Smooth muscle cell (in vitro differentiated cells): ENCODE measurements at regions not wholly inside any gene's neighbourhood (a gene's known extent, or its start where the extent isn't known, plus 50 kb on each side); places are given as distances from the start of the nearest gene placed in this dataset.

Experiments
- DNase-seq: peaks from one replicate; lab custom pipeline; 2025; ENCODE audit not compliant: unreplicated experiment; lab: John Stamatoyannopoulos, UW
- H2AFZ ChIP-seq: fragments of 200-600 bp; sonication (generic); 2 replicates; pipeline ENCODE4 v1.6.0; 2016; ENCODE audit warnings: antibody characterized with exemption, low read depth, mild to moderate bottlenecking
- H3F3A ChIP-seq: fragments of 200-600 bp; sonication (generic); 2 replicates; pipeline ENCODE4 v1.6.0; 2017; ENCODE audit warnings: antibody characterized with exemption, low read depth
- H3K27ac ChIP-seq: fragments of 200-600 bp; sonication (generic); 2 replicates; pipeline ENCODE4 v1.5.1; 2016; ENCODE audit warnings: low read depth, mild to moderate bottlenecking
- H3K27me3 ChIP-seq: fragments of 200-600 bp; sonication (generic); 2 replicates; pipeline ENCODE4 v1.6.1; 2016; ENCODE audit warnings: low read depth, mild to moderate bottlenecking
- H3K36me3 ChIP-seq: fragments of 200-600 bp; sonication (generic); 2 replicates; pipeline ENCODE4 v1.5.1; 2016; ENCODE audit warnings: low read depth
- H3K4me1 ChIP-seq: fragments of 200-600 bp; sonication (generic); 2 replicates; pipeline ENCODE4 v1.5.1; 2016; ENCODE audit warnings: low read depth
- H3K4me2 ChIP-seq: fragments of 200-600 bp; sonication (generic); 2 replicates; pipeline ENCODE4 v1.6.0; 2016; ENCODE audit warnings: mild to moderate bottlenecking
- H3K4me3 ChIP-seq: fragments of 200-600 bp; sonication (generic); 2 replicates; pipeline ENCODE4 v1.5.1; 2016; ENCODE audit warnings: mild to moderate bottlenecking
- H3K79me2 ChIP-seq: fragments of 200-600 bp; sonication (generic); 2 replicates; pipeline ENCODE4 v1.6.0; 2016; ENCODE audit warnings: low read depth, mild to moderate bottlenecking
- H3K9ac ChIP-seq: fragments of 200-600 bp; sonication (generic); 2 replicates; pipeline ENCODE4 v1.6.0; 2016; ENCODE audit warnings: low read depth
- H3K9me3 ChIP-seq: fragments of 200-600 bp; sonication (generic); replicated peaks from 2 replicates; pipeline ENCODE4 v1.5.1; 2016; ENCODE audit warnings: low read depth
- H4K20me1 ChIP-seq: fragments of 200-600 bp; sonication (generic); 2 replicates; pipeline ENCODE4 v1.6.0; 2016; ENCODE audit warnings: low read depth
- CTCF ChIP-seq: fragments of 200-600 bp; sonication (generic); IDR thresholded peaks from 2 replicates; pipeline ENCODE4 v1.5.1; 2017; ENCODE audit warnings: borderline replicate concordance, mild to moderate bottlenecking, antibody characterized with exemption; ENCODE audit not compliant: insufficient read depth, poor library complexity, severe bottlenecking
- WGBS: methylation state at CpG from one replicate; pipeline ENCODE4 v1.1.7; 2016; ENCODE audit warnings: low lambda C conversion rate; 5-methylcytosine and 5-hydroxymethylcytosine counted together

- no peaks in the 10 kb centered on the region for H3F3A ChIP-seq
- H3K27ac ChIP-seq = no peak overlapping the region
- no peak overlapping the region for H3K9ac ChIP-seq
- WGBS = 2% methylated on average over 3 of the region's 3 CpGs
- H3K27me3 ChIP-seq = peaks cover 80% of the 10 kb centered on the region
- H3K4me1 ChIP-seq = no peaks in the 10 kb centered on the region
- H4K20me1 ChIP-seq = no peaks in the 10 kb centered on the region
- TF ChIP-seq CTCF = no peak
- no peak overlapping the region for H2AFZ ChIP-seq
- H3K79me2 ChIP-seq = no peaks in the 10 kb centered on the region
- no peak overlapping the region for H3K4me2 ChIP-seq
- DNase-seq = no peak
- H3K36me3 ChIP-seq = no peaks in the 10 kb centered on the region
- H3K4me3 ChIP-seq = no peak overlapping the region
- no peaks in the 10 kb centered on the region for H3K9me3 ChIP-seq
Measured at GRCh38 chr2:162967147-162967546, 128.6 kb upstream of the KCNH7 start.

DNA sequence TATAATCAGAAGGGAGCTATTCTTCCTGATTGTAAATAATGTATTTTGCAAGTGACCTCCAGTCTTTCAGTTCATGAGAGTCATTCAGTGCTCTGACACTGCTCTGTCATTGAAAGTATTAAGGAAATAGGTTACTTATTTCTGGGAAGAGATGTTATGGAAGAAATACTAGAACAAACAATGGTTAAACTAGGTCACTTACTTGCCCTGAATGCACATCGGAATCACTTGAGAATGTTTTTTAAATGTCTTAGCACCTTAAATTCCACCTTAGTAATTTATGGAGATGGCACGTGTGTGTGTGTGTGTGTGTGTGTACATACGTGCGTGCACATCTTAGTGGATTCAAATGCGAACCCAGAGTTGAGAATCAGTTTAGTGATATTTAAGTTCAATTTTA, 126.6 kb upstream of the KCNH7 start:
- Histone ChIP-seq H3K4me3 (no peak overlapping the region), H3K9me3 (no peaks in the 10 kb centered on the region), H3K4me2 (no peak overlapping the region), H3K4me1 (no peaks in the 10 kb centered on the region), H3K27me3 (peaks cover 61% of the 10 kb centered on the region), H3K9ac (no peak overlapping the region), H3K79me2 (no peaks in the 10 kb centered on the region), H3K27ac (no peak overlapping the region), H3F3A (no peaks in the 10 kb centered on the region), H4K20me1 (no peaks in the 10 kb centered on the region), H3K36me3 (no peaks in the 10 kb centered on the region), H2AFZ (no peak overlapping the region)
- no peak for TF ChIP-seq CTCF
- WGBS = 77% methylated on average over 5 of the region's 5 CpGs
- DNase-seq = no peak

DNA sequence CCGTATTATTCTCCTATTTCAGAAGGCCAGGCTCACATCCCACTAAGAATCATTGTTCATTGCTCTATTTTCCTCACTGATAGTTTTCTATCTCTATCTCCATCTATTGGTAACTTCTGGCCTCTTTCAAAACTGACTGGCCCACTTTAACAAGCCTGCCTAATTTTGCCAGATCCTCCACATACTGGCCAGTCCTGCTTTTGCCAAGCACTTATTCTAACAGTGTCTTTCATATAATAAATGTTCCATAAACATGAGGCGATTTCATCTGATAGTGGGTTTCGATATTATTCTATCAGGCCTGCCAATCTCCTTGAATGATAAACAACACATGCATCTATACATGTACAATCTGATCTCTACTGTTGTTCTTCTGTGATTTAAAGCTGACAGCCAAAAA, 125.9 kb upstream of the KCNH7 start:
- 84% methylated on average over 3 of the region's 3 CpGs for WGBS
- H3K27ac ChIP-seq = no peak overlapping the region
- H3K27me3 ChIP-seq = peaks cover 58% of the 10 kb centered on the region
- TF ChIP-seq CTCF = no peak
- no peak overlapping the region for H3K4me2 ChIP-seq
- H3F3A ChIP-seq = no peaks in the 10 kb centered on the region
- no peak overlapping the region for H2AFZ ChIP-seq
- H3K4me3 ChIP-seq = no peak overlapping the region
- H3K4me1 ChIP-seq = no peaks in the 10 kb centered on the region
- no peak for DNase-seq
- H3K36me3 ChIP-seq = no peaks in the 10 kb centered on the region
- no peaks in the 10 kb centered on the region for H3K79me2 ChIP-seq
- no peak overlapping the region for H3K9ac ChIP-seq
- no peaks in the 10 kb centered on the region for H4K20me1 ChIP-seq
- no peaks in the 10 kb centered on the region for H3K9me3 ChIP-seq

DNA sequence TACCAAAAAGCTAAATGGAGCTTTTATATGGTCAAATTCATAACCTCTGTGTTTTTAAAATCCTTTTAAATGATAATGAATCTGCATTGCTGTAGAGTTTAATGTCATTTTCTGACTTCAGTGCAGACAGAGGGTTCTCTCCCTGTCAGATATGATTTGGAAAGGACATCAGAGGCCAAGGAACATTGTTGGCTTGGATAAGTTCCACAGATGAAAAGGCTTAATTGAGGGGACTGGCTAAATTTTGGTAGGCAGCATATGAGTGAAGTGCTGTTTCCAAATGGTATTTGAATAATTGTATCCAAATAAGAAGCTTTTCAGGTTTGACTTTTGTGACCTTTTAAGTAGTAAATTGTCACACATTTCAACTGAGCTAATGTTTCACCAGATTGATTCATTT, 124.6 kb upstream of the KCNH7 start:
- Histone ChIP-seq H3K4me3 (no peak overlapping the region), H3K4me1 (no peaks in the 10 kb centered on the region)

More for the DNA sequence above, 124.6 kb upstream of the KCNH7 start:
- no peak overlapping the region for H3K27ac ChIP-seq
- no peak overlapping the region for H3K9ac ChIP-seq
- H3F3A ChIP-seq = no peaks in the 10 kb centered on the region
- DNase-seq = no peak
- peaks cover 56% of the 10 kb centered on the region for H3K27me3 ChIP-seq
- H3K36me3 ChIP-seq = no peaks in the 10 kb centered on the region
- no peak for TF ChIP-seq CTCF
- no peak overlapping the region for H2AFZ ChIP-seq
- H4K20me1 ChIP-seq = no peaks in the 10 kb centered on the region
- no peaks in the 10 kb centered on the region for H3K79me2 ChIP-seq
- no peak overlapping the region for H3K4me2 ChIP-seq
- no peaks in the 10 kb centered on the region for H3K9me3 ChIP-seq
